ENCODE measurements at regions not wholly inside any gene's neighbourhood (a gene's known extent, or its start where the extent isn't known, plus 50 kb on each side); places are given as distances from the start of the nearest gene placed in this dataset.

DNA sequence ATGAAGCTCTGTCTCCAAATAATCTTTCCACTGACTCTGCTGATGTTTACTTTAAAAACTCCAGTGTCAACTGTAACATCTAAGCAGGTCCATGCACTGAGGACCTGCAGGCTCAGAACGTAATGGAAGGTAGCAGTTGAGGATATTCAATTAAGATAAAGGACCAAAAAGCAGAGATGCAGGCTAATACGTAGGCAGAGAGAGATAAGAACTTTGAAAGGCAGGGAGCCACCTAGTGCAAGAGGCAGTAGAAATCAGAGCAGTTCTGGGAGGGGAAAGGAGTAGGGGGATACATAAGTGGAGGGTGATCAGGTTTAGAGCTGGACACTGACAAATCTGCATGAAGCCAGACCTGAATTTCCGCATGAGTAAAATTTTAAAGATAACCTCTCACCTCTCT is 114.5 kb upstream of the POM121L12 start:
- Histone ChIP-seq H3K4ac (replicated peaks; ENCODE audit: insufficient read length, low read depth, low read length) (no peak overlapping the region), H4K8ac (ENCODE audit: extremely low read depth, insufficient read depth, low read length) (no peak overlapping the region), H3K18ac (ENCODE audit: extremely low read depth, low read length) (no peak overlapping the region), H3K23ac (ENCODE audit: insufficient read length) (no peak overlapping the region), H3K79me1 (ENCODE audit: low read depth, low read length) (no peaks in the 10 kb centered on the region), H3K4me1 (replicated peaks in 1 of 4; ENCODE audit: control insufficient read depth in 3 of 4, insufficient read depth in 4 of 4, low read length in 3 of 4) (peaks cover 0 to 5% (median 1%) of the 10 kb centered on the region in 4 experiments; a peak in 4 of 7 replicates), H3K56ac (replicated peaks; ENCODE audit: insufficient read length, low read depth, low read length) (no peak overlapping the region), H3K79me2 (ENCODE audit: control insufficient read depth in 1 of 2, insufficient read depth in 2 of 2, low read length in 2 of 2) (no peaks in the 10 kb centered on the region), H2AK5ac (ENCODE audit: low read depth, low read length) (no peak overlapping the region), H3K4me2 (ENCODE audit: insufficient read depth in 1 of 2, low read depth in 2 of 2, low read length in 2 of 2) (no peak overlapping the region), H2BK5ac (ENCODE audit: low read depth, low read length) (no peak overlapping the region), H2BK15ac (ENCODE audit: low read length) (no peak overlapping the region), H2AFZ (ENCODE audit: low read length) (0 out of 2 replicates have a peak overlapping the region, but pooled peaks have one; percentile 42), H3K27me3 (replicated peaks in 1 of 4; ENCODE audit: control insufficient read depth in 3 of 4, extremely low read depth in 1 of 4, insufficient read depth in 3 of 4, low read length in 3 of 4) (no peaks in the 10 kb centered on the region), H2BK12ac (ENCODE audit: low read depth, low read length) (no peak overlapping the region), H3K9ac (replicated peaks in 1 of 4; ENCODE audit: extremely low read depth in 1 of 4, low read depth in 3 of 4, low read length in 3 of 4) (no peak overlapping the region), H3K27ac (ENCODE audit: low read depth, low read length) (no peak overlapping the region), H3K4me3 (ENCODE audit: extremely low read depth in 1 of 4, insufficient read depth in 2 of 4, low read depth in 3 of 4, low read length in 4 of 4) (no peak overlapping the region), H4K91ac (replicated peaks; ENCODE audit: insufficient read length, low read length) (no peak overlapping the region), H4K5ac (ENCODE audit: insufficient read length, low read depth, low read length) (no peak overlapping the region), H3K23me2 (ENCODE audit: low read depth, low read length) (no peaks in the 10 kb centered on the region), H2BK20ac (ENCODE audit: low read length) (no peak overlapping the region), H4K20me1 (replicated peaks in 1 of 2; ENCODE audit: control insufficient read depth in 1 of 2, insufficient read depth in 2 of 2, low read length in 2 of 2) (no peaks in the 10 kb centered on the region), H3K36me3 (ENCODE audit: control insufficient read depth in 2 of 4, insufficient read depth in 4 of 4, low read length in 3 of 4) (no peaks in the 10 kb centered on the region), H2BK120ac (replicated peaks; ENCODE audit: low read depth, low read length) (no peak overlapping the region), H3K9me3 (ENCODE audit: insufficient read depth in 2 of 2, low read depth in 1 of 2, low read length in 1 of 2) (no peaks in the 10 kb centered on the region; a peak in 1 of 4 replicates), H3K14ac (ENCODE audit: insufficient read length) (no peak overlapping the region)
- DNase-seq (ENCODE audit: low read depth in 1 of 2, low spot score in 2 of 2) (no peak), FAIRE-seq (no peak)
- WGBS, 2 experiments (ENCODE audit: extremely low coverage in 1 of 2, insufficient coverage in 1 of 2, insufficient read length in 1 of 2, insufficient replicate concordance in 2 of 2, low coverage in 1 of 2, low lambda C conversion rate in 2 of 2, missing lambda C conversion rate in 1 of 2): 84% methylated on average over 3 of the region's 3 CpGs; no CpG with 5 or more reads in 1 of the 2 experiments
- POLR2A ChIA-PET (ENCODE audit: partially characterized antibody): no interaction called here
- TF ChIP-seq, protein P1, sequence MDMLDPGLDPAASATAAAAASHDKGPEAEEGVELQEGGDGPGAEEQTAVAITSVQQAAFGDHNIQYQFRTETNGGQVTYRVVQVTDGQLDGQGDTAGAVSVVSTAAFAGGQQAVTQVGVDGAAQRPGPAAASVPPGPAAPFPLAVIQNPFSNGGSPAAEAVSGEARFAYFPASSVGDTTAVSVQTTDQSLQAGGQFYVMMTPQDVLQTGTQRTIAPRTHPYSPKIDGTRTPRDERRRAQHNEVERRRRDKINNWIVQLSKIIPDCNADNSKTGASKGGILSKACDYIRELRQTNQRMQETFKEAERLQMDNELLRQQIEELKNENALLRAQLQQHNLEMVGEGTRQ (IDR thresholded peaks at IDR 0.05; ENCODE audit: low read length): no peak
- no peak for TF ChIP-seq BCL11A (IDR thresholded peaks at IDR 0.05; ENCODE audit: low read depth in 2 of 2, low read length in 2 of 2)
- no peak for TF ChIP-seq YY1 (IDR thresholded peaks at IDR 0.05; ENCODE audit: low read depth, low read length)
- TF ChIP-seq RAD21 (IDR thresholded peaks at IDR 0.05 in 1 of 2, conservative IDR thresholded peaks at IDR 0.05 in 1 of 2; ENCODE audit: low read depth in 2 of 2, low read length in 2 of 2): peak; percentile 25 to 31
- CTCF ChIA-PET (ENCODE audit: partially characterized antibody): interaction anchor here (0.7 to 0.9 kb wide), 2 partner anchors 354 to 904 kb away, joined by 3 to 4 read pairs; no protein-coding TSS in a partner anchor

All from H1 (cell line).